H9 (cell line): ENCODE measurements at regions not wholly inside any gene's neighbourhood (a gene's known extent, or its start where the extent isn't known, plus 50 kb on each side); places are given as distances from the start of the nearest gene placed in this dataset.

ENCODE experiments used
- DNase-seq: peaks from one replicate; pipeline ENCODE4 v3.0.0-alpha.2; 2017
- H2AFZ ChIP-seq: one replicate; pipeline ENCODE4 v1.6.1; 2013; ENCODE audit warnings: mild to moderate bottlenecking, low read length, control low read depth, moderate library complexity
- H2AK5ac ChIP-seq: 2 replicates; pipeline ENCODE4 v1.6.1; 2013; ENCODE audit warnings: low read length, control low read depth, mixed read lengths; ENCODE audit not compliant: insufficient read length
- H2BK120ac ChIP-seq: one replicate; pipeline ENCODE4 v1.6.1; 2013; ENCODE audit warnings: low read depth, mild to moderate bottlenecking, low read length, control low read depth, inconsistent platforms; ENCODE audit not compliant: poor library complexity, severe bottlenecking
- H2BK12ac ChIP-seq: 2 replicates; pipeline ENCODE4 v1.6.1; 2013; ENCODE audit warnings: low read length, control low read depth, mixed read lengths, low read depth; ENCODE audit not compliant: insufficient read length
- H2BK15ac ChIP-seq: 2 replicates; pipeline ENCODE4 v1.6.1; 2013; ENCODE audit warnings: low read depth, low read length, control low read depth
- H2BK20ac ChIP-seq: one replicate; pipeline ENCODE4 v1.6.1; 2013; ENCODE audit warnings: low read depth, mild to moderate bottlenecking, low read length, control low read depth, inconsistent platforms; ENCODE audit not compliant: poor library complexity, severe bottlenecking
- H2BK5ac ChIP-seq: 2 replicates; pipeline ENCODE4 v1.6.1; 2013; ENCODE audit warnings: low read length, control low read depth, mixed read lengths; ENCODE audit not compliant: insufficient read length
- H3K14ac ChIP-seq: 2 replicates; pipeline ENCODE4 v1.6.1; 2013; ENCODE audit warnings: low read length, control low read depth; ENCODE audit not compliant: insufficient read depth
- H3K18ac ChIP-seq: 2 replicates; pipeline ENCODE4 v1.6.1; 2013; ENCODE audit warnings: low read depth, mild to moderate bottlenecking, mixed read lengths, low read length, control low read depth; ENCODE audit not compliant: insufficient read length
- H3K23ac ChIP-seq: 2 replicates; pipeline ENCODE4 v1.6.1; 2013; ENCODE audit warnings: low read length, control low read depth, mixed read lengths, low read depth; ENCODE audit not compliant: insufficient read length
- H3K23me2 ChIP-seq: 2 replicates; pipeline ENCODE4 v1.6.1; 2013; ENCODE audit warnings: low read depth, mild to moderate bottlenecking, mixed read lengths, low read length, control low read depth; ENCODE audit not compliant: insufficient read length, poor library complexity, severe bottlenecking
- H3K27ac ChIP-seq: 2 replicates; pipeline ENCODE4 v1.5.1; 2013; ENCODE audit warnings: low read length, control low read depth, mixed read lengths, low read depth; ENCODE audit not compliant: insufficient read length
- H3K27me3 ChIP-seq: 2 replicates; pipeline ENCODE4 v1.6.1; 2013; ENCODE audit warnings: low read length, control low read depth, inconsistent platforms; ENCODE audit not compliant: insufficient read depth
- H3K4ac ChIP-seq: 2 replicates; pipeline ENCODE4 v1.6.1; 2013; ENCODE audit warnings: low read depth, mild to moderate bottlenecking, control low read depth, inconsistent platforms, low read length, moderate library complexity
- H3K4me1 ChIP-seq: 2 replicates; pipeline ENCODE4 v1.6.1; 2013; ENCODE audit warnings: low read length, control low read depth, inconsistent platforms; ENCODE audit not compliant: insufficient read depth
- H3K4me2 ChIP-seq: 2 replicates; pipeline ENCODE4 v1.6.1; 2013; ENCODE audit warnings: low read length, control low read depth, mixed read lengths; ENCODE audit not compliant: insufficient read length, insufficient read depth
- H3K56ac ChIP-seq: 2 replicates; pipeline ENCODE4 v1.6.1; 2013; ENCODE audit warnings: low read depth, mild to moderate bottlenecking, mixed read lengths, low read length, control low read depth; ENCODE audit not compliant: insufficient read length
- H3K79me1 ChIP-seq: 2 replicates; pipeline ENCODE4 v1.6.1; 2013; ENCODE audit warnings: low read depth, mild to moderate bottlenecking, moderate library complexity, low read length, control low read depth, inconsistent platforms; ENCODE audit not compliant: insufficient read depth, poor library complexity, severe bottlenecking
- H3K79me2 ChIP-seq: 2 replicates; pipeline ENCODE4 v1.6.1; 2013; ENCODE audit warnings: low read length, control low read depth, inconsistent platforms; ENCODE audit not compliant: insufficient read depth
- H3K9ac ChIP-seq: 2 replicates; pipeline ENCODE4 v1.6.1; 2013; ENCODE audit warnings: low read length, control low read depth, mixed read lengths; ENCODE audit not compliant: insufficient read length; ENCODE audit errors: extremely low read depth
- H3K9me3 ChIP-seq: one replicate; pipeline ENCODE4 v1.6.1; 2013; ENCODE audit warnings: low read depth, low read length, inconsistent platforms; ENCODE audit not compliant: control insufficient read depth
- H3T11ph ChIP-seq: one replicate; pipeline ENCODE4 v1.6.1; 2013; ENCODE audit warnings: mild to moderate bottlenecking, low read length, control low read depth, inconsistent platforms
- H4K20me1 ChIP-seq: one replicate; pipeline ENCODE4 v1.6.1; 2013; ENCODE audit not compliant: control insufficient read depth, insufficient read length, insufficient read depth
- H4K5ac ChIP-seq: 2 replicates; pipeline ENCODE4 v1.6.1; 2013; ENCODE audit warnings: low read depth, mild to moderate bottlenecking, mixed read lengths, low read length, control low read depth; ENCODE audit not compliant: insufficient read length
- H4K8ac ChIP-seq: replicated peaks from 2 replicates; pipeline ENCODE4 v1.6.1; 2013; ENCODE audit warnings: low read length, control low read depth, mixed read lengths, low read depth; ENCODE audit not compliant: insufficient read length
- H4K91ac ChIP-seq: 2 replicates; pipeline ENCODE4 v1.6.1; 2013; ENCODE audit warnings: low read depth, mild to moderate bottlenecking, moderate library complexity, mixed read lengths, low read length, control low read depth; ENCODE audit not compliant: insufficient read length
- H3K27ac Mint-ChIP-seq, 3 experiments: 2 replicates in 2 of 3; 3 replicates in 1 of 3; pipeline ENCODE4 v1.8.0; 2020 to 2021; ENCODE audit warnings: mixed read lengths in 3 of 3, mild to moderate bottlenecking in 1 of 3, moderate library complexity in 1 of 3
- H3K27me3 Mint-ChIP-seq: 2 replicates; pipeline ENCODE4 v1.8.0; 2021; ENCODE audit warnings: low read depth, mild to moderate bottlenecking, moderate library complexity, mixed read lengths
- H3K36me3 Mint-ChIP-seq, 3 experiments: 2 replicates in 2 of 3; 3 replicates in 1 of 3; pipeline ENCODE4 v1.8.0; 2020 to 2021; ENCODE audit warnings: low read depth in 3 of 3, mixed read lengths in 3 of 3; ENCODE audit not compliant: insufficient read depth in 1 of 3
- H3K4me1 Mint-ChIP-seq, 2 experiments: 2 replicates each; pipeline ENCODE4 v1.8.0; 2020; ENCODE audit warnings: mixed read lengths in 2 of 2
- H3K4me3 Mint-ChIP-seq, 2 experiments: 2 replicates in 1 of 2; 3 replicates in 1 of 2; pipeline ENCODE4 v1.8.0; 2020 to 2021; ENCODE audit warnings: mild to moderate bottlenecking in 2 of 2, mixed read lengths in 2 of 2, moderate library complexity in 1 of 2
- H3K9me3 Mint-ChIP-seq, 2 experiments: 2 replicates in 1 of 2; 3 replicates in 1 of 2; pipeline ENCODE4 v1.8.0; 2020; ENCODE audit warnings: mild to moderate bottlenecking in 2 of 2, mixed read lengths in 2 of 2, moderate library complexity in 1 of 2
- TF ChIP-seq, protein P1 (sequence below): fragments of 200-600 bp; sonication (generic); conservative IDR thresholded peaks from 3 replicates; pipeline ENCODE4 v1.8.0; 2021; ENCODE audit warnings: antibody characterized with exemption, mild to moderate bottlenecking

- Histone ChIP-seq H2AFZ (no peak overlapping the region), H2BK15ac (no peak overlapping the region), H3K79me1 (no peaks in the 10 kb centered on the region), H4K20me1 (no peaks in the 10 kb centered on the region), H3K4me1 (no peaks in the 10 kb centered on the region), H3K23ac (no peak overlapping the region), H3K9me3 (no peaks in the 10 kb centered on the region), H2AK5ac (no peak overlapping the region), H3K79me2 (no peaks in the 10 kb centered on the region), H3K23me2 (no peaks in the 10 kb centered on the region), H2BK20ac (no peak overlapping the region), H4K91ac (no peak overlapping the region), H3T11ph (no peak overlapping the region), H4K5ac (no peak overlapping the region), H3K4me2 (no peak overlapping the region), H3K27me3 (no peaks in the 10 kb centered on the region), H2BK12ac (no peak overlapping the region), H2BK5ac (no peak overlapping the region), H3K14ac (no peak overlapping the region), H3K9ac (no peak overlapping the region), H4K8ac (no peak overlapping the region), H3K18ac (no peak overlapping the region), H3K56ac (no peak overlapping the region), H3K27ac (no peak overlapping the region), H2BK120ac (no peak overlapping the region), H3K4ac (no peak overlapping the region)
- TF ChIP-seq, protein P1, sequence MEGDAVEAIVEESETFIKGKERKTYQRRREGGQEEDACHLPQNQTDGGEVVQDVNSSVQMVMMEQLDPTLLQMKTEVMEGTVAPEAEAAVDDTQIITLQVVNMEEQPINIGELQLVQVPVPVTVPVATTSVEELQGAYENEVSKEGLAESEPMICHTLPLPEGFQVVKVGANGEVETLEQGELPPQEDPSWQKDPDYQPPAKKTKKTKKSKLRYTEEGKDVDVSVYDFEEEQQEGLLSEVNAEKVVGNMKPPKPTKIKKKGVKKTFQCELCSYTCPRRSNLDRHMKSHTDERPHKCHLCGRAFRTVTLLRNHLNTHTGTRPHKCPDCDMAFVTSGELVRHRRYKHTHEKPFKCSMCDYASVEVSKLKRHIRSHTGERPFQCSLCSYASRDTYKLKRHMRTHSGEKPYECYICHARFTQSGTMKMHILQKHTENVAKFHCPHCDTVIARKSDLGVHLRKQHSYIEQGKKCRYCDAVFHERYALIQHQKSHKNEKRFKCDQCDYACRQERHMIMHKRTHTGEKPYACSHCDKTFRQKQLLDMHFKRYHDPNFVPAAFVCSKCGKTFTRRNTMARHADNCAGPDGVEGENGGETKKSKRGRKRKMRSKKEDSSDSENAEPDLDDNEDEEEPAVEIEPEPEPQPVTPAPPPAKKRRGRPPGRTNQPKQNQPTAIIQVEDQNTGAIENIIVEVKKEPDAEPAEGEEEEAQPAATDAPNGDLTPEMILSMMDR = no peak
- no peak for DNase-seq
- Mint-ChIP-seq H3K27ac (no peak overlapping the region), H3K9me3 (no peaks in the 10 kb centered on the region), H3K27me3 (no peaks in the 10 kb centered on the region), H3K4me1 (no peaks in the 10 kb centered on the region), H3K36me3 (no peaks in the 10 kb centered on the region), H3K4me3 (no peak overlapping the region)
These were observed 268.2 kb downstream of the TENT5A start for GRCh38 chr6:81484251-81484650.
